ENCODE measurements at regions not wholly inside any gene's neighbourhood (a gene's known extent, or its start where the extent isn't known, plus 50 kb on each side); places are given as distances from the start of the nearest gene placed in this dataset.

DNA sequence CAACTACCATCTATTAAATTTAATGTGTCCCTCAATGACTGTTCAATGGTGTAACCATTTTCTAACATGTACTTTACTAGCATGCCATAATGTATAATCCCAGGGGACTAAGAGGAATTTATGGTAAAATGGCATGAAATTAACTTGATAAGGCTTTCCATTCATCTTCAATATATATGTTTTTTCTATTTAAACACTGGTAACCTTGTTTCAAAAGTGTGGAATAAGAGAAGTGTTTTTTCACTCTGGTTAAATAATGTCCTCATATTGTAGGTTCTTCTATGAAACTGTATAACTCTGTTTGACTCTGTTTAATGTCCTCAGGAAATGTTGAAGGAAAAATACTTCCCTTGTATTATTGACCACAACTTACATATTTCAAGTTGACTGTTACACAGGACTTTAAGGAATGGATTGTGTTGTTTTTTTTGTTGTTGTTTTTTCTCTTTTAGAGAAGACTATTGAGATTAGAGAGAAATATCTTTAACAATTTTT lies 113.8 kb upstream of the ARSJ start:
- ATAC-seq (replicated peaks in 1 of 4) (no peak), DNase-seq (no peak)
- Mint-ChIP-seq H3K9me3 (peaks cover 0 to 14% (median 2%) of the 10 kb centered on the region in 3 donors), H3K27me3 (peaks cover 0 to 2% of the 10 kb centered on the region in 2 donors), H3K4me3 (no peak overlapping the region), H3K36me3 (no peaks in the 10 kb centered on the region), H3K4me1 (no peaks in the 10 kb centered on the region), H3K27ac (no peak overlapping the region)
- H3K27me3 ChIP-seq (replicated peaks in 1 of 2; ENCODE audit: control insufficient read depth in 2 of 2, extremely low read depth in 1 of 2, insufficient read depth in 2 of 2, low read length in 1 of 2), result no peaks in the 10 kb centered on the region
- ChIA-PET POLR2A (no interaction called here), CTCF (no interaction called here)
- no peaks in the 10 kb centered on the region for H3K4me1 ChIP-seq (ENCODE audit: control insufficient read depth in 1 of 2, extremely low read depth in 1 of 2, insufficient read depth in 2 of 2, low read length in 2 of 2)
- H3K9me3 ChIP-seq, result no peaks in the 10 kb centered on the region
- H3K27ac ChIP-seq (ENCODE audit: low read length), result no peak overlapping the region
- H3K36me3 ChIP-seq (ENCODE audit: control insufficient read depth in 2 of 2, extremely low read depth in 1 of 2, insufficient read depth in 1 of 2, low read length in 1 of 2), result no peaks in the 10 kb centered on the region
- H3K4me3 ChIP-seq (ENCODE audit: control insufficient read depth in 1 of 2, extremely low read depth in 1 of 2, low read length in 1 of 2), result no peak overlapping the region

DNA sequence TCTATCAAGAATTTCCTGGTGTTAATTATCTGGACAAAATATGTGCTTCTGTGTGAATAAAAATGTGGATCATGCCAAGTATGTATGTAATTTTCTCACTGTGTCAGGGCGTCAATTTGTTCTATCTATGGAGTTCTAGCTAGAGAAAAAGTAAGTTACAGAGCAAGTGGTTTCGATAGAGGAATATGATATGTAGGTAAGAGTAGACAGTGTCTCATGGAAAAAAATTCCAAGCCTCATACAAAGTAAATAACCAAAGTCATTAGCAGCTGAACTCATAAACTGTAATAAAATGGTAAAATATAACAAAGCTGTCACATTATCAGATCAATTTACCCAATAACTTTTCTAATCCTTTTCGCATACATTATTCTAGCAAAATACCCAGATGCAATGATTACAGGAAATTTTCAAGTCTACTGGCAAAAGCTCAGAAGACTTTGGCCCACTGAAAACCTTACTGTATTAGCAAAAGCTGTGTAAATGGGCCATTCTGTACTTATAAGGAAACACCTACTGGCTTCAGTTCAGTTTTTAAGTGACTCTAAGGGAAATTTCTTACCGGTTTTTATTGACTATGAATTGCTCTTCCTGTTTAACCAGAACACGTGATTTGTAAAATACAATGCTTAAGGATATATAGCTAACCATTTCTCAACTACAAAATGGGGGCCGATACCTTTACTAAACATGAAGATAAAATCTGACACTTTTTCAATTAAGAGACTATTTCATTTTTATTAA lies 121.0 kb upstream of the ARSJ start:
- CTCF ChIA-PET, result no interaction called here
- no peaks in the 10 kb centered on the region for H3K9me3 ChIP-seq
- H3K4me1 Mint-ChIP-seq, result no peaks in the 10 kb centered on the region
- H3K9me3 Mint-ChIP-seq, result no peaks in the 10 kb centered on the region
- POLR2A ChIA-PET, result interaction anchor here in 1 of 2 donors (0.5 kb wide), 1 partner anchor 224 kb away, joined by 3 read pairs; no protein-coding TSS in a partner anchor
- DNase-seq, result no peak
- no peaks in the 10 kb centered on the region for H3K4me1 ChIP-seq (ENCODE audit: control insufficient read depth in 1 of 2, extremely low read depth in 1 of 2, insufficient read depth in 2 of 2, low read length in 2 of 2)
- peaks cover 2 to 4% of the 10 kb centered on the region in 2 donors for H3K27me3 Mint-ChIP-seq
- WGBS (ENCODE audit: insufficient coverage), result 60% methylated on average over 1 of the region's 6 CpGs
- no peak for ATAC-seq (replicated peaks in 1 of 4)
- H3K27ac Mint-ChIP-seq, result no peak overlapping the region
- no peak overlapping the region for H3K4me3 Mint-ChIP-seq
- H3K36me3 Mint-ChIP-seq, result no peaks in the 10 kb centered on the region
- H3K36me3 ChIP-seq (ENCODE audit: control insufficient read depth in 2 of 2, extremely low read depth in 1 of 2, insufficient read depth in 1 of 2, low read length in 1 of 2), result no peaks in the 10 kb centered on the region
- H3K4me3 ChIP-seq (ENCODE audit: control insufficient read depth in 1 of 2, extremely low read depth in 1 of 2, low read length in 1 of 2), result no peak overlapping the region
- H3K27me3 ChIP-seq (replicated peaks in 1 of 2; ENCODE audit: control insufficient read depth in 2 of 2, extremely low read depth in 1 of 2, insufficient read depth in 2 of 2, low read length in 1 of 2), result no peaks in the 10 kb centered on the region
- no peak overlapping the region for H3K27ac ChIP-seq (ENCODE audit: low read length)

DNA sequence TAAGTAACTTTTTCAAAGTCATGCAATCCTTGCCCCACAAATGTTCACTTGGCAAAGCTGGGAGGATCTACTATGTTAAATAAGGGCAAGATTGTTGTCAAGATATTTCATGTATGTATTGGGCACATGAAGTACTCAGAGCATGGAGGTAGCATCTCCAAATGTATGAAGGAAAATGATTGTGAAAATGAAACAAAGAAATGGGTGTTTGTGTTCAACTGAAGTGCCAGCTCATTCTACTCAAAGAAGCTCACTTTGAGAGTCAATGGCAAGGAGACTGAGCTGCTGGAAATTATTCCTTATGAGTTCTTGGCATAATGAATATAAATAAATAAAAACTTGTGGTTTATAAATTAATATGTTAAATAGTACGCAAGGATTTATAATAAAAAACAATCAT lies 124.5 kb upstream of the ARSJ start:
- H3K36me3 ChIP-seq (ENCODE audit: control insufficient read depth in 2 of 2, extremely low read depth in 1 of 2, insufficient read depth in 1 of 2, low read length in 1 of 2), result no peaks in the 10 kb centered on the region
- H3K27ac Mint-ChIP-seq, result no peak overlapping the region
- no peaks in the 10 kb centered on the region for H3K36me3 Mint-ChIP-seq
- H3K4me3 ChIP-seq (ENCODE audit: control insufficient read depth in 1 of 2, extremely low read depth in 1 of 2, low read length in 1 of 2), result no peak overlapping the region
- no peak for ATAC-seq (replicated peaks in 1 of 4)
- H3K9me3 Mint-ChIP-seq, result no peaks in the 10 kb centered on the region
- H3K27ac ChIP-seq (ENCODE audit: low read length), result no peak overlapping the region
- peaks cover 4 to 5% of the 10 kb centered on the region in 2 donors for H3K27me3 Mint-ChIP-seq
- no peaks in the 10 kb centered on the region for H3K4me1 Mint-ChIP-seq
- no peak overlapping the region for H3K4me3 Mint-ChIP-seq
- no peaks in the 10 kb centered on the region for H3K27me3 ChIP-seq (replicated peaks in 1 of 2; ENCODE audit: control insufficient read depth in 2 of 2, extremely low read depth in 1 of 2, insufficient read depth in 2 of 2, low read length in 1 of 2)
- no CpG with 5 or more reads among the region's 1 CpG for WGBS (ENCODE audit: insufficient coverage)
- ChIA-PET CTCF (no interaction called here), POLR2A (no interaction called here)
- no peaks in the 10 kb centered on the region for H3K4me1 ChIP-seq (ENCODE audit: control insufficient read depth in 1 of 2, extremely low read depth in 1 of 2, insufficient read depth in 2 of 2, low read length in 2 of 2)
- DNase-seq, result no peak
- no peaks in the 10 kb centered on the region for H3K9me3 ChIP-seq

DNA sequence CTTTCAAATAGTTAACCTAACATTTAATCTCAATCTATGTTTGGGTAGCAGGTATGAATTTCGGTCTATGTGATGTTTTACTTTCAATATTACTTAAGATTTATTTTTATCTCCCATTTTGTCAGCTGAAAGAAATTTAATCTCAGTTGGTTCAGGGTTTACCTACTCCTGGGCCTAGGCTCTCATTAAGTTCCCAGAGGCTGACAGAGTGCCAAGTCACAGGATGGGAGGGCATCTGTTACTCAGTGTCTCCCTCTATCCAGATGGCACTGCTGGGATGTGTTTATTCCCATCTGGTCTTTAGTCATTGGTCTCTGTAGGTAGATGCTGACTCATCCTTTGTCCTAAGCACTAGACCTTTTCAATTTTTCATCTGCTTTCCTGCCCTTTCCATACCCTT lies 129.4 kb upstream of the ARSJ start:
- Mint-ChIP-seq H3K4me1 (no peaks in the 10 kb centered on the region), H3K9me3 (no peaks in the 10 kb centered on the region), H3K36me3 (no peaks in the 10 kb centered on the region), H3K27ac (no peak overlapping the region), H3K27me3 (peaks cover 0 to 5% of the 10 kb centered on the region in 2 donors), H3K4me3 (no peak overlapping the region)
- no peaks in the 10 kb centered on the region for H3K27me3 ChIP-seq (replicated peaks in 1 of 2; ENCODE audit: control insufficient read depth in 2 of 2, extremely low read depth in 1 of 2, insufficient read depth in 2 of 2, low read length in 1 of 2)
- no CpG with 5 or more reads among the region's 1 CpG for WGBS (ENCODE audit: insufficient coverage)
- no peaks in the 10 kb centered on the region for H3K4me1 ChIP-seq (ENCODE audit: control insufficient read depth in 1 of 2, extremely low read depth in 1 of 2, insufficient read depth in 2 of 2, low read length in 2 of 2)
- H3K36me3 ChIP-seq (ENCODE audit: control insufficient read depth in 2 of 2, extremely low read depth in 1 of 2, insufficient read depth in 1 of 2, low read length in 1 of 2), result no peaks in the 10 kb centered on the region
- CTCF ChIA-PET, result no interaction called here
- ATAC-seq (replicated peaks in 1 of 4), result no peak
- H3K9me3 ChIP-seq, result no peaks in the 10 kb centered on the region
- POLR2A ChIA-PET, result interaction anchor here in 1 of 2 donors (0.7 kb wide), 1 partner anchor 9 kb away, joined by 6 read pairs; no protein-coding TSS in a partner anchor
- no peak overlapping the region for H3K27ac ChIP-seq (ENCODE audit: low read length)
- no peak for DNase-seq
- no peak overlapping the region for H3K4me3 ChIP-seq (ENCODE audit: control insufficient read depth in 1 of 2, extremely low read depth in 1 of 2, low read length in 1 of 2)

DNA sequence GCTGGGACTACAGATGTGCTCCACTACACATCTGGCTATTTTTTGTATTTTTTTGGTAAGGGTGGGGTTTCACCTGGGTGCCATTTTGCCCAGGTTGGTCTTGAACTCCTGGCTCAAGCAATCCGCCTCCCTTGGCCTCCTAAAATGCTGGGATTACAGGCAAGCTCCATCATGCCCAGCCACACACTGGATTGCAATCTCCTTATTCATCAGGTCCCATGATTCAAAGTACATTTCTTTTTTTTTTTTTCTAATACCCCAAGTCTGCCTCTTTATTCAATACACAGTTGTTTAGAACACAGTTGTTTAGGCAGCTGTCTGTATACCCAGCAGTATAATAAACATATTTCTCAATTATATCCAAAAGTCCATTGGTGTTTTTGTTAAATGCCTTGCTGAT lies 130.3 kb upstream of the ARSJ start:
- Mint-ChIP-seq H3K4me3 (no peak overlapping the region), H3K27ac (no peak overlapping the region), H3K36me3 (no peaks in the 10 kb centered on the region), H3K9me3 (no peaks in the 10 kb centered on the region), H3K4me1 (no peaks in the 10 kb centered on the region), H3K27me3 (peaks cover 0 to 4% of the 10 kb centered on the region in 2 donors)
- ChIA-PET POLR2A (interaction anchor here in 1 of 2 donors (0.7 kb wide), 1 partner anchor 8 kb away, joined by 6 read pairs; no protein-coding TSS in a partner anchor), CTCF (no interaction called here)
- Histone ChIP-seq H3K4me3 (ENCODE audit: control insufficient read depth in 1 of 2, extremely low read depth in 1 of 2, low read length in 1 of 2) (no peak overlapping the region), H3K4me1 (ENCODE audit: control insufficient read depth in 1 of 2, extremely low read depth in 1 of 2, insufficient read depth in 2 of 2, low read length in 2 of 2) (no peaks in the 10 kb centered on the region), H3K27me3 (replicated peaks in 1 of 2; ENCODE audit: control insufficient read depth in 2 of 2, extremely low read depth in 1 of 2, insufficient read depth in 2 of 2, low read length in 1 of 2) (no peaks in the 10 kb centered on the region), H3K27ac (ENCODE audit: low read length) (no peak overlapping the region), H3K9me3 (no peaks in the 10 kb centered on the region), H3K36me3 (ENCODE audit: control insufficient read depth in 2 of 2, extremely low read depth in 1 of 2, insufficient read depth in 1 of 2, low read length in 1 of 2) (no peaks in the 10 kb centered on the region)
- DNase-seq (no peak), ATAC-seq (replicated peaks in 1 of 4) (no peak)
- 80% methylated on average over 1 of the region's 1 CpG for WGBS (ENCODE audit: insufficient coverage)

DNA sequence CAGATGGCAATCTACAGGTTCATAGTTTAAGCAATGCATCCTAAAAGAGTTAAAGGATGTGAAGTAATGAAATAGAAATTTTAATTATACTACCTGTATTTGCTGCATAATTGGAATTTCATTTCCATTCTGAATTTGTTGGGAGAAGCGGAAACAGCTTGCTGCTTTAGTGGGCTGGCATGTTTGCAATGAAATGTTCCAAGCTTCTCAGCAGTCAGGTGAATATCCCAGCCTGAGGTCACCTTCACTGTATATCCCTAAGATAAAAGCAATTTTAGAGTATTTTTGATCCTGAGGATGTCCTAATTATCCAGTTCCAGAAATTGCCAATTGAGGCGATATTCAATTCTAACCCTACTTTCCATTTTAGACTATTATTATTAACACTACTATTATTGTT lies 136.1 kb upstream of the ARSJ start:
- H3K9me3 Mint-ChIP-seq, result no peaks in the 10 kb centered on the region
- peaks cover 0 to 2% of the 10 kb centered on the region in 2 donors for H3K27me3 Mint-ChIP-seq
- H3K27ac Mint-ChIP-seq, result no peak overlapping the region

More for the DNA sequence above, 136.1 kb upstream of the ARSJ start:
- Histone ChIP-seq H3K27ac (ENCODE audit: low read length) (no peak overlapping the region), H3K4me3 (ENCODE audit: control insufficient read depth in 1 of 2, extremely low read depth in 1 of 2, low read length in 1 of 2) (no peak overlapping the region), H3K36me3 (ENCODE audit: control insufficient read depth in 2 of 2, extremely low read depth in 1 of 2, insufficient read depth in 1 of 2, low read length in 1 of 2) (no peaks in the 10 kb centered on the region), H3K27me3 (replicated peaks in 1 of 2; ENCODE audit: control insufficient read depth in 2 of 2, extremely low read depth in 1 of 2, insufficient read depth in 2 of 2, low read length in 1 of 2) (no peaks in the 10 kb centered on the region), H3K9me3 (no peaks in the 10 kb centered on the region), H3K4me1 (ENCODE audit: control insufficient read depth in 1 of 2, extremely low read depth in 1 of 2, insufficient read depth in 2 of 2, low read length in 2 of 2) (no peaks in the 10 kb centered on the region)
- Mint-ChIP-seq H3K36me3 (no peaks in the 10 kb centered on the region), H3K4me3 (no peak overlapping the region), H3K4me1 (no peaks in the 10 kb centered on the region)
- ChIA-PET POLR2A (no interaction called here), CTCF (no interaction called here)
- ATAC-seq (replicated peaks in 1 of 4) (no peak), DNase-seq (no peak)
- no CpG with 5 or more reads among the region's 2 CpGs for WGBS (ENCODE audit: insufficient coverage)

Data from T-cell (primary cell).